SK-N-SH treated with all-trans-retinoic acid at 6 μM for 48 hours (cell line): ENCODE measurements at regions not wholly inside any gene's neighbourhood (a gene's known extent, or its start where the extent isn't known, plus 50 kb on each side); places are given as distances from the start of the nearest gene placed in this dataset.

Experiments
- BACH2 ChIP-seq: fragments of 250-450 bp; sonication (Bioruptor Pico); IDR thresholded peaks from 2 replicates; pipeline ENCODE4 v1.9.0; 2021; ENCODE audit warnings: mild to moderate bottlenecking, borderline replicate concordance
- CREB5 ChIP-seq: fragments of 250-450 bp; sonication (Bioruptor Pico); IDR thresholded peaks from 2 replicates; pipeline ENCODE4 v1.5.1; 2020; ENCODE audit warnings: low read depth, mild to moderate bottlenecking, moderate library complexity
- CSDC2 ChIP-seq: fragments of 250-450 bp; sonication (Bioruptor Pico); IDR thresholded peaks from 2 replicates; pipeline ENCODE4 v1.5.0; 2020; ENCODE audit warnings: mild to moderate bottlenecking, moderate library complexity
- ISL1 ChIP-seq: fragments of 250-450 bp; sonication (Bioruptor Pico); IDR thresholded peaks from 2 replicates; pipeline ENCODE4 v2.1.2; 2022; ENCODE audit warnings: mild to moderate bottlenecking, moderate library complexity
- PATZ1 ChIP-seq: fragments of 250-450 bp; sonication (Bioruptor Pico); IDR thresholded peaks from 2 replicates; pipeline ENCODE4 v1.8.0; 2020; ENCODE audit warnings: mild to moderate bottlenecking, moderate library complexity, borderline replicate concordance
- RARB ChIP-seq: fragments of 250-450 bp; sonication (Bioruptor Pico); IDR thresholded peaks from 2 replicates; pipeline ENCODE4 v1.8.0; 2021; ENCODE audit warnings: mild to moderate bottlenecking, moderate library complexity
- SNAI2 ChIP-seq: fragments of 250-450 bp; sonication (Bioruptor Pico); IDR thresholded peaks from 2 replicates; pipeline ENCODE4 v1.5.0; 2020; ENCODE audit warnings: mild to moderate bottlenecking, moderate library complexity
- TCF4 ChIP-seq: fragments of 250-450 bp; sonication (Bioruptor Pico); IDR thresholded peaks from 2 replicates; pipeline ENCODE4 v1.8.0; 2021; ENCODE audit warnings: mild to moderate bottlenecking, moderate library complexity, borderline replicate concordance
- TSHZ2 ChIP-seq: fragments of 250-450 bp; sonication (Bioruptor Pico); IDR thresholded peaks from 2 replicates; pipeline ENCODE4 v1.5.0; 2020; ENCODE audit warnings: mild to moderate bottlenecking, moderate library complexity
- ZFP3 ChIP-seq: fragments of 250-450 bp; sonication (Bioruptor Pico); IDR thresholded peaks from 2 replicates; pipeline ENCODE4 v1.5.0; 2020; ENCODE audit warnings: mild to moderate bottlenecking, moderate library complexity
- ZFP30 ChIP-seq: fragments of 450-650 bp; formaldehyde crosslinking; IDR thresholded peaks from 2 replicates; pipeline ENCODE4 v1.5.0; 2022; ENCODE audit warnings: mild to moderate bottlenecking, moderate library complexity
- ZNF565 ChIP-seq: fragments of 450-650 bp; formaldehyde crosslinking; conservative IDR thresholded peaks from 2 replicates; pipeline ENCODE4 v1.5.0; 2020; ENCODE audit warnings: low read depth, mild to moderate bottlenecking, moderate library complexity
- ZNF70 ChIP-seq: fragments of 450-650 bp; formaldehyde crosslinking; IDR thresholded peaks from 2 replicates; pipeline ENCODE4 v1.5.0; 2020; ENCODE audit warnings: mild to moderate bottlenecking, moderate library complexity

- TF ChIP-seq SNAI2 (CRISPR knock-in tag) (no peak), ZFP30 (CRISPR knock-in tag) (no peak), PATZ1 (CRISPR knock-in tag) (no peak), CSDC2 (CRISPR knock-in tag) (no peak), CREB5 (CRISPR knock-in tag) (no peak), TSHZ2 (CRISPR knock-in tag) (no peak), RARB (CRISPR knock-in tag) (no peak), ZNF565 (CRISPR knock-in tag) (no peak), BACH2 (CRISPR knock-in tag) (no peak), ISL1 (CRISPR knock-in tag) (no peak), ZNF70 (CRISPR knock-in tag) (no peak), ZFP3 (CRISPR knock-in tag) (no peak), TCF4 (CRISPR knock-in tag) (no peak)
Observed at GRCh38 chr2:53275743-53276142, 491.9 kb upstream of the CHAC2 start.
